LNCaP clone FGC (cell line): ENCODE measurements at regions not wholly inside any gene's neighbourhood (a gene's known extent, or its start where the extent isn't known, plus 50 kb on each side); places are given as distances from the start of the nearest gene placed in this dataset.

ENCODE experiments used
- DNase-seq: peaks from one replicate; pipeline ENCODE4 v3.0.0-alpha.2; 2011; ENCODE audit warnings: low read depth
- H3K4me3 ChIP-seq: 2 replicates; pipeline ENCODE4 v1.5.1; 2011; ENCODE audit warnings: mild to moderate bottlenecking, low read depth, low read length, control low read depth
- CTCF ChIP-seq: IDR thresholded peaks from 2 replicates; pipeline ENCODE4 v1.5.1; 2012; ENCODE audit warnings: mild to moderate bottlenecking; ENCODE audit not compliant: control insufficient read depth, insufficient read depth; ENCODE audit errors: extremely low read depth

DNA sequence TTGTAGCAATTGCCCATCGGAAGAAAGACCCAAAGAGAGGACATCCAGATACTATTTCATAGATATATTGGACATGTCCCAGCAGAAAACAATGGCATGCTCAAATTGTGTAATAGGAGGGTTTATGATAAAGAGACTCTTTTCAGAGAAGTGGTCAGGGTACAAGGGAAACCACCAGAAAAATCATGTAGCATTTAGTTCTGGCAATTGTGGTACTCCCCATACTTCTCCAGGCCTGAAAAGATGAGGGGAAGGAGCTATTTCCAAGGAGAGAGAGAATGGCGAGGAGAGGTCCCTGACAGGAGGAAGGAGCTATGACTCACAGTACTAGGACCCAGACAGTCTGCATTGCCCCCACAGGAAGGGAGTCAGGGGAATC is 68.4 kb upstream of the ADO start:
- DNase-seq: no peak

DNA sequence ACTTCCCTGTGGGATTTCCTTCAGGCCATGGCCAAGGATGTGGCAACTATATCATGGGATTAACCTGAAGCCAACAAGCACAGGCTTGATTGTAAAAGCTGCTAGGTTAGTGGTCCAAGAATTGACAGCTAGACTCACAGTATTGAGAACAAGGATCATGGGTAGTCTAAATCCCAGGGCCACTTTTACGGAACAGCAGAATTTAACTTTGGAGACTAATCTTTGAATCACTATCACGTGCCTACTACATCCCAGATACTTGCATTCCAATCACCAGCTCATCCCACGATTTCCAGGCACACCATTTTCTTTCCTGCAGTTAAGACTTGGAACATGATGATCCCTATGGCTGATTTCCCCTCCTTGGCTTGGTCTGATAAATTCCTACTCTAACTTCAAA is 65.6 kb upstream of the ADO start:
- no peak for TF ChIP-seq CTCF

More for the DNA sequence above, 68.4 kb upstream of the ADO start:
- no peak for TF ChIP-seq CTCF
- H3K4me3 ChIP-seq: no peak overlapping the region

DNA sequence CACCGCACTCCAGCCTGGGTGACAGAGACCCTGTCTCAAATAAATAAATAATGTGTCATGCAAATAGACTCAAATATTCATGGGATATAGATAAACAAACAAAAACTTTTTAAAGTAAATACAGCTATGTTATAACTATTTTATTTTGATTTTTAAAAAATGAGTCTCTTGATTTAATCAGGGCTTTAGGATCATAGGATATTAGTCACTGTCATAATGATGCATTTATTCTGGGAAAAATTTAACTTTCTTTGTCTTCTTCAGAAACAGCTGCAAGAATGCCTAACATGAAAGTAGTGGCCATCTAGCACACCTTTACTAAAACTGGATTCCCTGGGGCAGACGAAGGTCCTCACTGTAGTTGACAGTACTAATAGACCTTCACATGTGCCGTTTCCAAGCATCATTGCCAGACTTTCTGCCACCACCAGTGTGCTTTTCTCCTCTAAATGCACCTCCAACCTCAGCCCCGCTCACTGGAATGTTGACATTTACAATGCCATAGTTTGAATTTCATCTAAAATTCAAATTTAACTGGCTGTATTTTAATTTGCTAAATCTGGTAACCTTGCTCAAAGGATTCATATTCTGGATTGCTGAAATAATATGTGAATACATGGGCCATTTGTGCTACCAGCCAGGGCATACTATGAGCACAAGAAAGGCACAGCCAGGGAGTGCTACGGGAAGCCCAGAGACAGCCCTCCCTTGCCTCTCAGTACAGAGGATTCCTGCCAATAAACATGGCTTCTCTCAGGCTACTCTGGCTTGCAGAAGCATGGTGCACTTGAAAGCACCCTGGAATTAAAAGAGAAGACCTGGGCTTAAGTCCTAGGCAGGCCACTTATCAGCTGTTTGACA is 63.4 kb upstream of the ADO start:
- TF ChIP-seq CTCF: no peak
- DNase-seq: no peak
- no peak overlapping the region for H3K4me3 ChIP-seq

More for the DNA sequence above, 65.6 kb upstream of the ADO start:
- no peak overlapping the region for H3K4me3 ChIP-seq
- no peak for DNase-seq

GRCh38 chr10:62741996-62742395 is 62.5 kb upstream of the ADO start:
- no peak for DNase-seq
- H3K4me3 ChIP-seq: no peak overlapping the region
- no peak for TF ChIP-seq CTCF

- DNase-seq: no peak
- TF ChIP-seq CTCF: no peak
- no peak overlapping the region for H3K4me3 ChIP-seq
Observed at GRCh38 chr10:62742536-62743061, 61.9 kb upstream of the ADO start.

DNA sequence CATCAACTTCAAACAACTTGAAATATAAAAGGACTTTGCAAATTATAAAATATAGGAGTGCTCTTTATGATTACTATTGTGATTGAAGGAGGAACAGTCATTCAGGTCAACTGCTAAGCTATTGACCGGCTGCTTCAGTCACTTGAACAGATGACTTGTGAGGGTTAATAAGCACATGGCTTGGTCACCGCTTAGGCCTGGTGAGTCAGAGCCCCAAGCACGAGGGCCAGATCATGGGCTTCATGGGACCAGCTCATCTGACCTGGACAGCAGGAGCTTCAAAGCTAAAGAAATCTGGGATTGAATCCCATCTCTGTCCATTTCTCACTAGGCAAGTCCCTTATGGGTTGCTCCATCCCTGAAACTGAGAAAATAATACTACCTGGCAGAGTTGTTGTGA is 60.4 kb upstream of the ADO start:
- H3K4me3 ChIP-seq: no peak overlapping the region
- no peak for DNase-seq
- no peak for TF ChIP-seq CTCF

DNA sequence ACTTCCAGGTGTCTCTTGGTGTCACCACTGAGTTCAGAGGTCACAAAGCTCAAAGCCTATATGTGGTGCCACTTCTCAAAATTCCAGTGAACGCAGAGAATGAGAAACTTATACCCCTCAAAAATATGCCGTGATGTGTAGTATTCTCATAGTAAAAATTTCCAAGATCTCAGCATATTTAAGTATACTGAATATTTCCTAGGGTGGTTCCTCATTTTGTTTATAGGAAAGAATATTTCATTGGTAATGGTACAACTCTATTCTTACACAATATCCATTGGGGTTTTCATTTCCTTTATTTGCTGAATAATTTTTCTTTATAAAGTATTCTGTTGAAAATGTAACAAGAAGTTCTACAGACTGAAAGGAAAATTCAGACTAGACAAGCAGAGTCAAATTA is 58.9 kb upstream of the ADO start:
- no peak for DNase-seq
- no peak overlapping the region for H3K4me3 ChIP-seq
- no peak for TF ChIP-seq CTCF
